Loucy (cell line): ENCODE measurements at regions not wholly inside any gene's neighbourhood (a gene's known extent, or its start where the extent isn't known, plus 50 kb on each side); places are given as distances from the start of the nearest gene placed in this dataset.

Source experiments
- H2AFZ ChIP-seq: fragments of 200-600 bp; sonication (generic); 2 replicates; pipeline ENCODE4 v1.6.0; 2016; ENCODE audit warnings: antibody characterized with exemption, mild to moderate bottlenecking, low read length, moderate library complexity
- H3F3A ChIP-seq: fragments of 200-600 bp; 2 replicates; pipeline ENCODE4 v1.6.0; 2016; ENCODE audit warnings: antibody characterized with exemption, low read depth, mild to moderate bottlenecking
- H3K27me3 ChIP-seq: fragments of 200-600 bp; sonication (generic); 2 replicates; pipeline ENCODE4 v1.6.1; 2014; ENCODE audit warnings: low read length, mild to moderate bottlenecking; ENCODE audit not compliant: insufficient read depth, poor library complexity, severe bottlenecking
- H3K36me3 ChIP-seq: fragments of 200-600 bp; sonication (generic); 2 replicates; pipeline ENCODE4 v1.6.1; 2016; ENCODE audit warnings: low read length; ENCODE audit not compliant: insufficient read depth
- H3K4me1 ChIP-seq: fragments of 200-600 bp; sonication (generic); 2 replicates; pipeline ENCODE4 v1.5.1; 2014; ENCODE audit warnings: low read length, mild to moderate bottlenecking; ENCODE audit not compliant: insufficient read depth, poor library complexity, severe bottlenecking
- H3K4me2 ChIP-seq: fragments of 200-600 bp; sonication (generic); 2 replicates; pipeline ENCODE4 v1.6.0; 2014; ENCODE audit warnings: antibody characterized with exemption, low read length, low read depth, mild to moderate bottlenecking; ENCODE audit not compliant: poor library complexity, severe bottlenecking
- H3K4me3 ChIP-seq: fragments of 200-600 bp; sonication (generic); 2 replicates; pipeline ENCODE4 v1.5.1; 2014; ENCODE audit warnings: low read length, mild to moderate bottlenecking, mixed read lengths; ENCODE audit not compliant: poor library complexity, severe bottlenecking
- H3K79me2 ChIP-seq: fragments of 200-600 bp; sonication (generic); 2 replicates; pipeline ENCODE4 v1.6.1; 2014; ENCODE audit warnings: low read length; ENCODE audit not compliant: insufficient read depth
- H3K9ac ChIP-seq: fragments of 200-600 bp; sonication (generic); 2 replicates; pipeline ENCODE4 v1.6.0; 2014; ENCODE audit warnings: mild to moderate bottlenecking, low read depth, low read length, moderate library complexity; ENCODE audit not compliant: poor library complexity, severe bottlenecking
- H3K9me2 ChIP-seq: fragments of 200-600 bp; sonication (generic); replicated peaks from 2 replicates; pipeline ENCODE4 v1.6.1; 2016; ENCODE audit warnings: low read depth, low read length, mixed read lengths
- H3K9me3 ChIP-seq: fragments of 200-600 bp; sonication (generic); 2 replicates; pipeline ENCODE4 v1.6.1; 2014; ENCODE audit warnings: mild to moderate bottlenecking, antibody characterized with exemption, low read length, low read depth; ENCODE audit not compliant: insufficient read depth
- H4K20me1 ChIP-seq: fragments of 200-600 bp; sonication (generic); 2 replicates; pipeline ENCODE4 v1.6.0; 2014; ENCODE audit warnings: antibody characterized with exemption, low read length, mild to moderate bottlenecking; ENCODE audit not compliant: insufficient read depth, poor library complexity, severe bottlenecking
- CTCF ChIP-seq: fragments of 200-600 bp; sonication (generic); conservative IDR thresholded peaks from 2 replicates; pipeline ENCODE4 v1.5.1; 2014; ENCODE audit warnings: mild to moderate bottlenecking, antibody characterized with exemption, low read length
- EZH2phosphoT487 ChIP-seq: fragments of 200-600 bp; IDR thresholded peaks from 2 replicates; pipeline ENCODE4 v1.6.1; 2018; ENCODE audit warnings: antibody characterized with exemption, mild to moderate bottlenecking, moderate library complexity, borderline replicate concordance

- TF ChIP-seq EZH2phosphoT487 = no peak
- TF ChIP-seq CTCF = no peak
- Histone ChIP-seq H3K9me2 (no peaks in the 10 kb centered on the region), H4K20me1 (no peaks in the 10 kb centered on the region), H3K4me3 (no peak overlapping the region), H2AFZ (no peak overlapping the region), H3K4me2 (no peak overlapping the region), H3F3A (no peaks in the 10 kb centered on the region), H3K27me3 (no peaks in the 10 kb centered on the region), H3K9ac (no peak overlapping the region), H3K36me3 (no peaks in the 10 kb centered on the region), H3K4me1 (no peaks in the 10 kb centered on the region), H3K9me3 (no peaks in the 10 kb centered on the region), H3K79me2 (no peaks in the 10 kb centered on the region)
Measured at GRCh38 chr15:62855085-62855476, 187.5 kb upstream of the TPM1 start.

GRCh38 chr15:62856466-62857246 lies 185.9 kb upstream of the TPM1 start:
- H3K9me2 ChIP-seq = no peaks in the 10 kb centered on the region
- H3K79me2 ChIP-seq = no peaks in the 10 kb centered on the region
- no peaks in the 10 kb centered on the region for H3K9me3 ChIP-seq
- H3K27me3 ChIP-seq = no peaks in the 10 kb centered on the region
- no peak overlapping the region for H3K9ac ChIP-seq
- no peaks in the 10 kb centered on the region for H3K4me1 ChIP-seq
- H3K4me3 ChIP-seq = no peak overlapping the region
- no peaks in the 10 kb centered on the region for H4K20me1 ChIP-seq
- no peaks in the 10 kb centered on the region for H3F3A ChIP-seq
- H2AFZ ChIP-seq = no peak overlapping the region
- no peaks in the 10 kb centered on the region for H3K36me3 ChIP-seq
- TF ChIP-seq EZH2phosphoT487 (no peak), CTCF (no peak)
- H3K4me2 ChIP-seq = no peak overlapping the region

GRCh38 chr15:62857411-62857853 lies 185.1 kb upstream of the TPM1 start:
- Histone ChIP-seq H3K4me1 (no peaks in the 10 kb centered on the region), H3K9ac (no peak overlapping the region), H2AFZ (no peak overlapping the region), H3K4me3 (no peak overlapping the region), H4K20me1 (no peaks in the 10 kb centered on the region), H3K9me3 (no peaks in the 10 kb centered on the region), H3K9me2 (no peaks in the 10 kb centered on the region), H3F3A (no peaks in the 10 kb centered on the region), H3K79me2 (no peaks in the 10 kb centered on the region), H3K27me3 (no peaks in the 10 kb centered on the region), H3K4me2 (no peak overlapping the region), H3K36me3 (no peaks in the 10 kb centered on the region)
- TF ChIP-seq EZH2phosphoT487 (no peak), CTCF (no peak)
